CD8-positive, alpha-beta memory T cell (primary cell): ENCODE measurements at regions not wholly inside any gene's neighbourhood (a gene's known extent, or its start where the extent isn't known, plus 50 kb on each side); places are given as distances from the start of the nearest gene placed in this dataset.

Experiments
- CTCF ChIA-PET: fragments of 350-600 bp; sonication (Branson Sonifier 250); formaldehyde crosslinking; loops from one replicate; lab custom pipeline; 2021; ENCODE audit warnings: antibody characterized with exemption; lab: Charles Lee
- POLR2A ChIA-PET: fragments of 350-600 bp; sonication (Branson Sonifier 250); formaldehyde crosslinking; loops from one replicate; lab custom pipeline; 2021; ENCODE audit warnings: antibody characterized with exemption; lab: Charles Lee
- DNase-seq, 5 donors: peaks; one replicate each; pipeline versions ENCODE4 v3.0.0 to v3.0.0-alpha.2; 2020 to 2022; ENCODE audit warnings: mixed read lengths in 1 of 5
- H3K27ac ChIP-seq: one replicate; pipeline ENCODE4 v1.7.0; 2013; ENCODE audit warnings: low read depth, mild to moderate bottlenecking, low read length, moderate library complexity
- H3K27me3 ChIP-seq: 2 replicates; pipeline ENCODE4 v1.7.0; 2013; ENCODE audit warnings: low read length, mild to moderate bottlenecking; ENCODE audit not compliant: insufficient read depth, poor library complexity, severe bottlenecking
- H3K36me3 ChIP-seq: 2 replicates; pipeline ENCODE4 v1.7.0; 2013; ENCODE audit warnings: mild to moderate bottlenecking, low read length, moderate library complexity; ENCODE audit not compliant: insufficient read depth
- H3K4me1 ChIP-seq: 2 replicates; pipeline ENCODE4 v1.7.0; 2013; ENCODE audit warnings: mild to moderate bottlenecking, low read length, moderate library complexity; ENCODE audit not compliant: insufficient read depth
- H3K4me3 ChIP-seq: 2 replicates; pipeline ENCODE4 v1.7.0; 2013; ENCODE audit warnings: mild to moderate bottlenecking, low read length
- H3K9me3 ChIP-seq: 2 replicates; pipeline ENCODE4 v1.7.0; 2013; ENCODE audit warnings: mild to moderate bottlenecking, low read length
- H3K27ac Mint-ChIP-seq, 8 donors: one replicate each; pipeline ENCODE4 v1.8.0; 2020 to 2021; ENCODE audit warnings: mixed read lengths in 8 of 8, mild to moderate bottlenecking in 6 of 8, inconsistent platforms in 3 of 8, moderate library complexity in 3 of 8
- H3K27me3 Mint-ChIP-seq, 2 donors: one replicate each; pipeline ENCODE4 v1.8.0; 2020 to 2021; ENCODE audit warnings: mixed read lengths in 2 of 2, mild to moderate bottlenecking in 1 of 2, moderate library complexity in 1 of 2
- H3K36me3 Mint-ChIP-seq, 3 donors: one replicate each; pipeline ENCODE4 v1.8.0; 2020 to 2021; ENCODE audit warnings: mixed read lengths in 3 of 3, inconsistent platforms in 1 of 3, mild to moderate bottlenecking in 1 of 3
- H3K4me1 Mint-ChIP-seq, 3 donors: one replicate each; pipeline ENCODE4 v1.8.0; 2020 to 2021; ENCODE audit warnings: mixed read lengths in 3 of 3, inconsistent platforms in 1 of 3, mild to moderate bottlenecking in 1 of 3
- H3K4me3 Mint-ChIP-seq, 7 donors: one replicate each; pipeline ENCODE4 v1.8.0; 2020 to 2021; ENCODE audit warnings: mixed read lengths in 7 of 7, mild to moderate bottlenecking in 6 of 7, moderate library complexity in 4 of 7, inconsistent platforms in 2 of 7
- H3K9me3 Mint-ChIP-seq, 5 donors: one replicate each; pipeline ENCODE4 v1.8.0; 2020 to 2022; ENCODE audit warnings: mixed read lengths in 5 of 5, mild to moderate bottlenecking in 3 of 5, moderate library complexity in 2 of 5, inconsistent platforms in 1 of 5

DNA sequence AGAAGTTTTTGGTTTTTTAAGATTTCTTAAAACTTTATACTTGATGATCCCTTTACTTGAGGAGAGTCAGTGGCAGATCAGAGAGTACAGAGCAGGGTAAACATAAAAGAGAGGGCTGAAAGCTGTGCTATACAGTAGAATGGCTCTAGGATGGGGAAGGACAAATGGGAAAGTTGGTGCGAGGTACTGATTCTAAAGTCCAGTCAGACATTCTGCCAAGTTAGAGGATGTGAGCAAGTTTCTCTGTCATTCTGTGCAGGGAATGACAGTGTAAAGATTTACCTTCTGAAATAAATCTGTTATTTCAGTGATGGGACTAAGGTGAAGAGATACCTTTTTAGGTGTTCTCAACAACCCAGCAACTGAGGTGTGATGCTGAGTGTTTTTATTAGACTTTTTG is 100.1 kb upstream of the GBE1 start:
- CTCF ChIA-PET = no interaction called here
- H3K4me3 Mint-ChIP-seq = no peak overlapping the region

DNA sequence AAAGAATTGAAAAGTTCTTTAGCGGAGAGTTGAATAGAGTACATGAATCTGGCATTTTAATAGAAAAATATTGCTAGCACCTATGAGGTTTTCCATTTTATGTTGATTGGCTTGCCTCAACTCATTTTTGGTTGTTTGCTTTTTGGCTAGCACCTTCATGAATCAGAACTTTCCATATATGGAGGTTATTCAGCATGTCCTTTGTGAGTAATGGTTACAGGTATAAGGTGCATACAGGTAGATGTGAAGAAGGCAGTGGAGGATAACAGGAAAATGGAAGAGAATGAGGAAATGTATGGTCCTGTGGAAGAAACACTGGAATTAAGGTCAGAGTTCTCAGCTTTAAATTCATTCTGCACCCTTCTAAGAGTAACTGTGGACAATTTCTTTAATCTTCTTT is 98.1 kb upstream of the GBE1 start:
- no peak for DNase-seq
- Mint-ChIP-seq H3K27ac (no peak overlapping the region), H3K9me3 (peaks cover 0 to 3% (median 0%) of the 10 kb centered on the region in 5 donors), H3K27me3 (peaks cover 0 to 5% of the 10 kb centered on the region in 2 donors), H3K36me3 (no peaks in the 10 kb centered on the region), H3K4me3 (no peak overlapping the region), H3K4me1 (no peaks in the 10 kb centered on the region)
- no peaks in the 10 kb centered on the region for H3K27me3 ChIP-seq
- no peak overlapping the region for H3K27ac ChIP-seq
- no peaks in the 10 kb centered on the region for H3K4me1 ChIP-seq
- no peaks in the 10 kb centered on the region for H3K36me3 ChIP-seq
- H3K4me3 ChIP-seq = no peak overlapping the region
- ChIA-PET POLR2A (no interaction called here), CTCF (no interaction called here)
- H3K9me3 ChIP-seq = no peaks in the 10 kb centered on the region

More for the DNA sequence above, 100.1 kb upstream of the GBE1 start:
- no peak overlapping the region for H3K27ac ChIP-seq
- peaks cover 1 to 12% of the 10 kb centered on the region in 2 donors for H3K27me3 Mint-ChIP-seq
- POLR2A ChIA-PET = no interaction called here
- H3K36me3 ChIP-seq = no peaks in the 10 kb centered on the region
- H3K4me1 ChIP-seq = no peaks in the 10 kb centered on the region
- no peak for DNase-seq
- H3K27me3 ChIP-seq = no peaks in the 10 kb centered on the region
- H3K9me3 ChIP-seq = no peaks in the 10 kb centered on the region
- peaks cover 0 to 3% (median 0%) of the 10 kb centered on the region in 5 donors for H3K9me3 Mint-ChIP-seq
- H3K36me3 Mint-ChIP-seq = no peaks in the 10 kb centered on the region
- no peaks in the 10 kb centered on the region for H3K4me1 Mint-ChIP-seq
- no peak overlapping the region for H3K4me3 ChIP-seq
- no peak overlapping the region for H3K27ac Mint-ChIP-seq

DNA sequence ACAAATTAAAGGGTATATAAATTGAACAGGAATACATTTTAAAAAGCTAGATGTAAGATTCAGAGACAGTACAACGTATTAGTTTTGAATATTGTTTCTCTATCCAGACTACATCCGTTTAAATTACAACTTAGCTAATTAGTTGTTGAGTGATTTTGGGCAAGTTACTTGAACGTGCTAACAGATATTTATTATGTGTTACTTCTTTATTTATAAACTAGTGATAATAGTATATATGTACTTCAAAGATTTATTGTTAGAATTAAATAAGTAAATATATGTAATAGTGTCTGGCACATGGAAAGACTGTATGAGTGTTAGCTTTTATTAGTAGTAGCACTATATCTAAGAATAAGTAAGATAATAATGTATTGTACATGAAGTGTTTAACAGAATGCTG is 92.0 kb upstream of the GBE1 start:
- CTCF ChIA-PET = no interaction called here
- Histone ChIP-seq H3K36me3 (no peaks in the 10 kb centered on the region), H3K27me3 (no peaks in the 10 kb centered on the region), H3K4me3 (no peak overlapping the region), H3K9me3 (no peaks in the 10 kb centered on the region), H3K4me1 (no peaks in the 10 kb centered on the region), H3K27ac (no peak overlapping the region)
- no peaks in the 10 kb centered on the region for H3K36me3 Mint-ChIP-seq
- no peaks in the 10 kb centered on the region for H3K4me1 Mint-ChIP-seq
- no peak for DNase-seq
- no peak overlapping the region for H3K27ac Mint-ChIP-seq
- POLR2A ChIA-PET = no interaction called here
- H3K27me3 Mint-ChIP-seq = peaks cover 0 to 2% of the 10 kb centered on the region in 2 donors
- no peak overlapping the region for H3K4me3 Mint-ChIP-seq
- no peaks in the 10 kb centered on the region for H3K9me3 Mint-ChIP-seq

DNA sequence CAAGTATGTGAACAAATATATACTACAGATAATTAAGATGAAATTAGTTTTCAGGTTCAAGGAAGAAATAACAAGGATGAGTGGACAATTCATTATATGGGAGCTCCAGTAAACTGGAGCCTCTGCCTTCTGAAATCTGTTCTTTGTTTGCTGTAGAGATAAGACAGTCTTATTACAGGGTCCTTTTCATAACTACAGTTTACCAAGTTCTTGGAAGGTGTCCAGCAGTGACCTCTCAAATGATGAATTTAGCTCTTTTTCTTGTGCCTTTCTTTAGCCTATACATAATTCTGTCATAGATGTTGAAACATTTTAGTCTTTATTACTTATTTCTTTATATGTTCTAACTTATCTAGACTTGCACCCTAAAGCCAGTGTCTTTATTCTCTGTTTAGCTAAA is 89.7 kb upstream of the GBE1 start:
- no peak for DNase-seq
- H3K4me1 ChIP-seq = no peaks in the 10 kb centered on the region
- no peak overlapping the region for H3K4me3 ChIP-seq
- no peak overlapping the region for H3K27ac Mint-ChIP-seq
- H3K9me3 ChIP-seq = no peaks in the 10 kb centered on the region
- H3K36me3 Mint-ChIP-seq = no peaks in the 10 kb centered on the region
- POLR2A ChIA-PET = no interaction called here
- H3K36me3 ChIP-seq = no peaks in the 10 kb centered on the region
- no peak overlapping the region for H3K4me3 Mint-ChIP-seq
- H3K27me3 Mint-ChIP-seq = peaks cover 0 to 2% of the 10 kb centered on the region in 2 donors
- H3K27ac ChIP-seq = no peak overlapping the region
- CTCF ChIA-PET = interaction anchor here (0.5 kb wide), 1 partner anchor 73 kb away, joined by 3 read pairs; no protein-coding TSS in a partner anchor
- no peaks in the 10 kb centered on the region for H3K9me3 Mint-ChIP-seq
- H3K4me1 Mint-ChIP-seq = no peaks in the 10 kb centered on the region
- H3K27me3 ChIP-seq = no peaks in the 10 kb centered on the region

DNA sequence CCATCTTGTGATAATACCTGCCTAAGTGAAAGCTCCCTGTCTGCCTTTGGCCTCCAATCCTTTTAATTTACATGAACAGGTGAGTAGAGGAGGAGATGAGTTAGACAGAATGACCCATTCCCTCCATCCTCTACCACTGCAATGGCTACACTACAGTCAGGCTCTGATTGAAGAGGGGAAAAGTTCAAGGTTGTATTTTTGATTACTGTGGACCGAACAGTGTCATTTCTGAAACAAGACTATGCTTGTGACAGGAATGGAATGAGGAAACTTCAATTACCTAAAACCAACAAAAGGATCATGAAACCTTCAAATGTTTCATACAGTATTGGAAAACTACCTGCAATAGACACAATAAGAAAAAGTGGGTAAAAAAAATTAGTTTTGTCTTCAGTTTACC is 85.5 kb upstream of the GBE1 start:
- H3K9me3 ChIP-seq = no peaks in the 10 kb centered on the region
- Mint-ChIP-seq H3K4me1 (no peaks in the 10 kb centered on the region), H3K9me3 (no peaks in the 10 kb centered on the region), H3K27ac (peak overlapping the region in 1 of 8 donors; percentile 27), H3K27me3 (peaks cover 0 to under 1% of the 10 kb centered on the region in 2 donors), H3K36me3 (no peaks in the 10 kb centered on the region), H3K4me3 (no peak overlapping the region)
- no peak overlapping the region for H3K4me3 ChIP-seq
- H3K36me3 ChIP-seq = no peaks in the 10 kb centered on the region
- H3K4me1 ChIP-seq = no peaks in the 10 kb centered on the region
- no peaks in the 10 kb centered on the region for H3K27me3 ChIP-seq
- no peak for DNase-seq
- no peak overlapping the region for H3K27ac ChIP-seq
- CTCF ChIA-PET = no interaction called here
- POLR2A ChIA-PET = no interaction called here

DNA sequence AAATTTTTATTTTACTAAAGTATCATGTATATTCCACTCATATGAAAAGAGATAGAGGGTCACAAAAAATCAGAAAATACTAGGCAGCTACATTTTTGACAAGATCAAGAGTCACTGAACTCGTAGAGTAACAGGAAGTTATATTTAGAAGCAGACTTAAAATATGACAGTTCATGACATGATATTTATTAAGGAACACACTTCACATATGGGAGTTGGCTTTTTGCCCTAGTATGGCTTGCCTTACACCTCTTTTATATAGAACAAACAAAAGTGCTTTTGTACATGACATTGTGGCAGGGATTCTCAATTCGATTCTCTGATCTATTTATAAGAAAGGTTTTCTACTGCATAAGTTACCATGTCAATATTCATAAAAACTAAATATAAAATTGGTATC is 80.1 kb upstream of the GBE1 start:
- Mint-ChIP-seq H3K36me3 (no peaks in the 10 kb centered on the region), H3K27ac (no peak overlapping the region)
- POLR2A ChIA-PET = no interaction called here

DNA sequence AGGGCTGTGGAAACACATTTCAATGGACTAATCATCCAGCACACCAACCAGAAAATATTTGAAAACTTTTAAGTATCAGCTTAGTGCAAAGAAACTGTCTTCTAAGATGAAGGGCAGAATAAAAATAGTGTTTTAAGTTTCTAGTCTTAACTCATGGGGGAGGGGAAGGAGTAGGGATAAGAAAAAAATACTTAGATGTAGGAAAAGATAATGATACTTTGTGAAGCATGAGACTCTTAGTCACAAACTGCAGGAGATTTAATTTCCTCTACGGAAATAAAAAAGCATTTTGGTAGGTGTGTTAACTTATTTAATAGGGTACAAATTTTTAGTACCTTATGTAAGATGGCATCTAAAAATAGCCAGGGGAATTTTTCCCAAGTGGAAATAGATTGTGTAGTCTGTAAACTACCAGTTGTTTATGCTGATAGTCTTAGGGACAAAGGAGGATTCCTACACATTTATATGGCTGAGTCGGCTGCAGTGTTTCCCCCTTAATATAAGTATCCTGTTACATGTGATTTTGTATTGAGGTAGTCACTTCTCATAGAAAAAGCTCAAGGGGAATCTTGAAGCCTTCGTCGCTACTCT is 78.2 kb upstream of the GBE1 start:
- no peak overlapping the region for H3K27ac ChIP-seq
- DNase-seq = no peak
- H3K4me1 ChIP-seq = no peaks in the 10 kb centered on the region
- H3K36me3 ChIP-seq = no peaks in the 10 kb centered on the region
- H3K4me1 Mint-ChIP-seq = no peaks in the 10 kb centered on the region
- no peaks in the 10 kb centered on the region for H3K27me3 ChIP-seq
- H3K4me3 Mint-ChIP-seq = no peak overlapping the region
- peaks cover 2 to 10% of the 10 kb centered on the region in 2 donors for H3K27me3 Mint-ChIP-seq
- H3K36me3 Mint-ChIP-seq = no peaks in the 10 kb centered on the region
- ChIA-PET CTCF (no interaction called here), POLR2A (no interaction called here)
- H3K27ac Mint-ChIP-seq = no peak overlapping the region
- no peak overlapping the region for H3K4me3 ChIP-seq
- H3K9me3 ChIP-seq = no peaks in the 10 kb centered on the region
- H3K9me3 Mint-ChIP-seq = no peaks in the 10 kb centered on the region

More for the DNA sequence above, 80.1 kb upstream of the GBE1 start:
- Mint-ChIP-seq H3K4me1 (no peaks in the 10 kb centered on the region), H3K27me3 (peaks cover 2 to 3% of the 10 kb centered on the region in 2 donors), H3K9me3 (no peaks in the 10 kb centered on the region), H3K4me3 (no peak overlapping the region)
- no peak for DNase-seq
- H3K9me3 ChIP-seq = no peaks in the 10 kb centered on the region
- no peak overlapping the region for H3K4me3 ChIP-seq
- no peaks in the 10 kb centered on the region for H3K36me3 ChIP-seq
- no peaks in the 10 kb centered on the region for H3K27me3 ChIP-seq
- no peak overlapping the region for H3K27ac ChIP-seq
- H3K4me1 ChIP-seq = no peaks in the 10 kb centered on the region
- CTCF ChIA-PET = no interaction called here

DNA sequence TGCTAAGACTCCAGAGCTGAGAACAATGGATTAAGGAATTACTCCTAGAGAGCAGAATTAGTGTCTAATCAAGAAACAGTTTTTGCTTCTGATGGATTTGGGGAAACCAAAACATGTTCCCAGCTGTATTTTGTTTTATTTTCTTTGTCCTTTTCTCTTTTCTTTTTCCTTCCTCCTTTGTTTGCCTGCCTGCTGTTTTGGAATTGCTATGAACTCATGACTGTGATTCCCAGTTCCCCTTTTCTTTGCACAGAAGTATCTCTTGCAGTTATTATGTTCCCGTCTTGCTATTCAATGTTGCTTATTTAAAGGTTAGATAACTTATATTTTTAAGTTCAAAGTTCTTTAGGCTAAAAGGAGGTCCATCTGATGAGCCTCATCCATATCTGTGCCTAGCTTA is 77.0 kb upstream of the GBE1 start:
- Histone ChIP-seq H3K4me1 (no peaks in the 10 kb centered on the region), H3K36me3 (no peaks in the 10 kb centered on the region), H3K4me3 (no peak overlapping the region), H3K27me3 (no peaks in the 10 kb centered on the region), H3K27ac (no peak overlapping the region), H3K9me3 (no peaks in the 10 kb centered on the region)
- Mint-ChIP-seq H3K36me3 (no peaks in the 10 kb centered on the region), H3K9me3 (no peaks in the 10 kb centered on the region), H3K27me3 (peaks cover 2 to 10% of the 10 kb centered on the region in 2 donors), H3K4me1 (no peaks in the 10 kb centered on the region), H3K4me3 (no peak overlapping the region), H3K27ac (no peak overlapping the region)
- ChIA-PET POLR2A (no interaction called here), CTCF (no interaction called here)
- DNase-seq = no peak
